Neuronal stem cell (in vitro differentiated cells): ENCODE measurements at regions not wholly inside any gene's neighbourhood (a gene's known extent, or its start where the extent isn't known, plus 50 kb on each side); places are given as distances from the start of the nearest gene placed in this dataset.

Experiments used
- DNase-seq: peaks from one replicate; pipeline ENCODE4 v3.0.0-alpha.2; 2013; ENCODE audit warnings: low spot score
- H2AFZ ChIP-seq: one replicate; pipeline ENCODE4 v1.6.1; 2013; ENCODE audit warnings: mild to moderate bottlenecking, low read length, inconsistent platforms
- H2AK5ac ChIP-seq: 2 replicates; pipeline ENCODE4 v1.6.1; 2013; ENCODE audit warnings: low read depth, mild to moderate bottlenecking, inconsistent platforms, low read length, moderate library complexity, mixed read lengths
- H2BK120ac ChIP-seq: 2 replicates; pipeline ENCODE4 v1.6.1; 2013; ENCODE audit warnings: low read depth, mild to moderate bottlenecking, inconsistent platforms, low read length, moderate library complexity, mixed read lengths
- H2BK12ac ChIP-seq: one replicate; pipeline ENCODE4 v1.6.1; 2013; ENCODE audit warnings: low read length, inconsistent platforms
- H2BK15ac ChIP-seq: 2 replicates; pipeline ENCODE4 v1.6.1; 2013; ENCODE audit warnings: mild to moderate bottlenecking, low read length, inconsistent platforms, mixed read lengths
- H2BK5ac ChIP-seq: one replicate; pipeline ENCODE4 v1.6.1; 2013; ENCODE audit warnings: inconsistent platforms, mild to moderate bottlenecking, low read length, moderate library complexity
- H3K14ac ChIP-seq: one replicate; pipeline ENCODE4 v1.6.1; 2013; ENCODE audit warnings: low read length, inconsistent platforms
- H3K18ac ChIP-seq: 2 replicates; pipeline ENCODE4 v1.6.1; 2013; ENCODE audit warnings: low read length, inconsistent platforms
- H3K23ac ChIP-seq: 2 replicates; pipeline ENCODE4 v1.6.1; 2013; ENCODE audit warnings: low read depth, mild to moderate bottlenecking, mixed read lengths, low read length, inconsistent platforms; ENCODE audit not compliant: poor library complexity
- H3K27ac ChIP-seq: replicated peaks from 3 replicates; pipeline ENCODE4 v1.5.1; 2013; ENCODE audit warnings: low read length, inconsistent platforms
- H3K27me3 ChIP-seq, 3 experiments: 2 replicates each; pipeline ENCODE4 v1.6.1; 2013; ENCODE audit warnings: low read length in 3 of 3, mild to moderate bottlenecking in 2 of 3, inconsistent platforms in 1 of 3, low read depth in 1 of 3, mixed read lengths in 1 of 3, moderate library complexity in 1 of 3; ENCODE audit not compliant: control insufficient read depth in 3 of 3, insufficient read depth in 3 of 3
- H3K36me3 ChIP-seq, 2 donors: replicated peaks in 1 of 2; 2 replicates each; pipeline ENCODE4 v1.6.1; 2013; ENCODE audit warnings: low read length in 2 of 2; ENCODE audit not compliant: control insufficient read depth in 2 of 2, insufficient read depth in 2 of 2
- H3K4ac ChIP-seq: 2 replicates; pipeline ENCODE4 v1.6.1; 2013; ENCODE audit warnings: inconsistent platforms, mild to moderate bottlenecking, low read length, moderate library complexity
- H3K4me1 ChIP-seq, 2 donors: 1 replicate in 1 of 2; 2 replicates in 1 of 2; pipeline ENCODE4 v1.6.1; 2013; ENCODE audit warnings: low read length in 2 of 2, low read depth in 1 of 2; ENCODE audit not compliant: control insufficient read depth in 2 of 2, insufficient read depth in 1 of 2
- H3K4me2 ChIP-seq: one replicate; pipeline ENCODE4 v1.6.1; 2013; ENCODE audit warnings: mild to moderate bottlenecking, low read length, inconsistent platforms; ENCODE audit not compliant: insufficient read depth, poor library complexity, severe bottlenecking
- H3K4me3 ChIP-seq, 2 donors: 2 replicates each; pipeline ENCODE4 v1.5.1; 2013; ENCODE audit warnings: low read length in 2 of 2, mild to moderate bottlenecking in 2 of 2, inconsistent platforms in 1 of 2, moderate library complexity in 1 of 2
- H3K79me1 ChIP-seq: one replicate; pipeline ENCODE4 v1.6.1; 2013; ENCODE audit warnings: low read depth, mild to moderate bottlenecking, inconsistent platforms, low read length, moderate library complexity
- H3K9ac ChIP-seq: one replicate; pipeline ENCODE4 v1.6.1; 2013; ENCODE audit warnings: mild to moderate bottlenecking, low read depth, low read length, inconsistent platforms; ENCODE audit not compliant: poor library complexity
- H3K9me3 ChIP-seq, 2 donors: replicated peaks in 1 of 2; 2 replicates each; pipeline versions ENCODE3 to v1.6.1; 2013; ENCODE audit warnings: low read length in 2 of 2, mild to moderate bottlenecking in 2 of 2, inconsistent platforms in 1 of 2, low read depth in 1 of 2, mixed read lengths in 1 of 2, moderate library complexity in 1 of 2; ENCODE audit not compliant: control insufficient read depth in 2 of 2, insufficient read depth in 1 of 2
- H4K8ac ChIP-seq: one replicate; pipeline ENCODE4 v1.6.1; 2013; ENCODE audit warnings: low read depth, mild to moderate bottlenecking, inconsistent platforms, low read length, moderate library complexity
- H4K91ac ChIP-seq: one replicate; pipeline ENCODE4 v1.6.1; 2013; ENCODE audit warnings: low read length, low read depth, mild to moderate bottlenecking, inconsistent platforms; ENCODE audit not compliant: poor library complexity
- WGBS, 2 donors: extraction: QIAGEN DNeasy Blood & Tissue Kit; methylation state at CpG; one replicate each; pipeline ENCODE4 v1.1.7; 2013; ENCODE audit warnings: missing lambda C conversion rate in 2 of 2, mixed read lengths in 1 of 2; ENCODE audit not compliant: insufficient read length in 2 of 2, insufficient replicate concordance in 1 of 2; ENCODE audit errors: extremely low coverage in 2 of 2; 5-methylcytosine and 5-hydroxymethylcytosine counted together

GRCh38 chr9:91151718-91152095, 210.0 kb downstream of the AUH start:
- peak overlapping the region; percentile 5 for H2AK5ac ChIP-seq
- H3K9ac ChIP-seq: no peak overlapping the region
- WGBS, 2 donors: no CpG with 5 or more reads among the region's 4 CpGs
- H3K9me3 ChIP-seq: peaks cover 0 to 3% of the 10 kb centered on the region in 2 donors
- H2AFZ ChIP-seq: no peak overlapping the region
- H3K4ac ChIP-seq: no peak overlapping the region
- H3K27me3 ChIP-seq: no peaks in the 10 kb centered on the region
- no peak overlapping the region for H2BK15ac ChIP-seq
- H3K36me3 ChIP-seq: no peaks in the 10 kb centered on the region
- H3K4me1 ChIP-seq: peaks cover 0 to 2% of the 10 kb centered on the region in 2 donors
- no peak for DNase-seq
- H4K91ac ChIP-seq: no peak overlapping the region
- H3K18ac ChIP-seq: no peak overlapping the region
- no peak overlapping the region for H4K8ac ChIP-seq
- no peak overlapping the region for H2BK120ac ChIP-seq
- H3K4me2 ChIP-seq: no peak overlapping the region
- no peaks in the 10 kb centered on the region for H3K79me1 ChIP-seq
- H3K27ac ChIP-seq: no peak overlapping the region
- no peak overlapping the region for H2BK12ac ChIP-seq
- H2BK5ac ChIP-seq: no peak overlapping the region
- H3K14ac ChIP-seq: no peak overlapping the region
- H3K23ac ChIP-seq: no peak overlapping the region
- H3K4me3 ChIP-seq: no peak overlapping the region

- H4K8ac ChIP-seq: no peak overlapping the region
- H2BK12ac ChIP-seq: no peak overlapping the region
- no peak overlapping the region for H3K23ac ChIP-seq
- H2AFZ ChIP-seq: no peak overlapping the region
- no peak overlapping the region for H3K9ac ChIP-seq
- H3K27ac ChIP-seq: no peak overlapping the region
- H3K18ac ChIP-seq: no peak overlapping the region
- DNase-seq: no peak
- no CpG with 5 or more reads among the region's 3 CpGs for whole genome bisulfite sequencing, 2 donors
- no peak overlapping the region for H3K4me3 ChIP-seq
- H2BK5ac ChIP-seq: no peak overlapping the region
- peaks cover 0 to 2% (median 0%) of the 10 kb centered on the region in 3 experiments for H3K27me3 ChIP-seq
- no peak overlapping the region for H2BK120ac ChIP-seq
- no peak overlapping the region for H2AK5ac ChIP-seq
- H3K4me1 ChIP-seq: peaks cover 0 to 1% of the 10 kb centered on the region in 2 donors
- H4K91ac ChIP-seq: no peak overlapping the region
- H3K36me3 ChIP-seq: no peaks in the 10 kb centered on the region
- no peaks in the 10 kb centered on the region for H3K79me1 ChIP-seq
- peaks cover 0 to 3% of the 10 kb centered on the region in 2 donors for H3K9me3 ChIP-seq
- H3K4ac ChIP-seq: no peak overlapping the region
- H3K4me2 ChIP-seq: no peak overlapping the region
- no peak overlapping the region for H3K14ac ChIP-seq
- no peak overlapping the region for H2BK15ac ChIP-seq
Measured at GRCh38 chr9:91154686-91155085, 207.0 kb downstream of the AUH start.

- Histone ChIP-seq H3K9ac (no peak overlapping the region), H3K4me1 (peaks cover 0 to 1% of the 10 kb centered on the region in 2 donors), H2BK15ac (no peak overlapping the region), H3K14ac (no peak overlapping the region), H2AK5ac (no peak overlapping the region), H3K23ac (no peak overlapping the region), H2AFZ (no peak overlapping the region), H2BK120ac (no peak overlapping the region), H3K27me3 (peaks cover 0 to 2% (median 0%) of the 10 kb centered on the region in 3 experiments), H4K91ac (no peak overlapping the region), H3K9me3 (peaks cover 0 to 3% of the 10 kb centered on the region in 2 donors), H3K18ac (no peak overlapping the region), H3K79me1 (no peaks in the 10 kb centered on the region), H2BK12ac (no peak overlapping the region), H3K4me3 (no peak overlapping the region), H3K27ac (no peak overlapping the region), H3K36me3 (no peaks in the 10 kb centered on the region), H3K4me2 (no peak overlapping the region), H4K8ac (no peak overlapping the region), H3K4ac (no peak overlapping the region), H2BK5ac (no peak overlapping the region)
- WGBS, 2 donors: no CpG with 5 or more reads among the region's 6 CpGs
- DNase-seq: no peak
Measured at GRCh38 chr9:91155181-91155580, 206.5 kb downstream of the AUH start.

- Histone ChIP-seq H3K9ac (no peak overlapping the region), H4K91ac (no peak overlapping the region), H3K27me3 (peaks cover 0 to 2% (median 0%) of the 10 kb centered on the region in 3 experiments), H3K4ac (no peak overlapping the region), H2BK15ac (no peak overlapping the region), H2BK120ac (no peak overlapping the region), H3K14ac (no peak overlapping the region), H3K4me1 (peaks cover 0 to 1% of the 10 kb centered on the region in 2 donors), H3K23ac (no peak overlapping the region), H2BK5ac (no peak overlapping the region), H4K8ac (no peak overlapping the region), H3K9me3 (peaks cover 0 to 3% of the 10 kb centered on the region in 2 donors), H2BK12ac (no peak overlapping the region), H3K79me1 (no peaks in the 10 kb centered on the region), H3K27ac (no peak overlapping the region), H3K18ac (no peak overlapping the region), H3K36me3 (no peaks in the 10 kb centered on the region), H3K4me3 (no peak overlapping the region), H3K4me2 (no peak overlapping the region), H2AK5ac (no peak overlapping the region), H2AFZ (no peak overlapping the region)
- WGBS, 2 donors: no CpG with 5 or more reads among the region's 7 CpGs
- DNase-seq: no peak
Measured at GRCh38 chr9:91155746-91156376, 205.9 kb downstream of the AUH start.
